ENCODE measurements at regions not wholly inside any gene's neighbourhood (a gene's known extent, or its start where the extent isn't known, plus 50 kb on each side); places are given as distances from the start of the nearest gene placed in this dataset.

- ChIA-PET POLR2A (no interaction called here), CTCF (interaction anchor here (0.6 kb wide), 1 partner anchor 262 kb away, joined by 3 read pairs; no protein-coding TSS in a partner anchor)
- no peaks in the 10 kb centered on the region for H4K20me1 ChIP-seq (ENCODE audit: insufficient read depth)
- H3K4me2 ChIP-seq, result no peak overlapping the region
- no peaks in the 10 kb centered on the region for H3K9me3 ChIP-seq
- no peak overlapping the region for H3K9ac ChIP-seq
- WGBS (ENCODE audit: low lambda C conversion rate), result 4% methylated on average over 1 of the region's 1 CpG
- H3F3A ChIP-seq (replicated peaks; ENCODE audit: insufficient read depth), result no peaks in the 10 kb centered on the region
- no peak for DNase-seq
- H3K4me3 ChIP-seq (ENCODE audit: low read depth in 2 of 2, low read length in 1 of 2), result no peak overlapping the region
- H3K4me1 ChIP-seq (ENCODE audit: control insufficient read depth in 1 of 2, insufficient read depth in 2 of 2, low read depth in 1 of 2, low read length in 1 of 2), result no peaks in the 10 kb centered on the region
- H3K9me2 ChIP-seq, result no peaks in the 10 kb centered on the region
- no peaks in the 10 kb centered on the region for H3K36me3 ChIP-seq (replicated peaks in 1 of 2; ENCODE audit: control insufficient read depth in 1 of 2, insufficient read depth in 2 of 2, low read length in 1 of 2)
- H3K27ac ChIP-seq (ENCODE audit: low read depth in 2 of 2, low read length in 1 of 2), result no peak overlapping the region
- H3K27me3 ChIP-seq (ENCODE audit: insufficient read depth), result no peaks in the 10 kb centered on the region
- TF ChIP-seq CTCF (IDR thresholded peaks at IDR 0.05), result peak; percentile 33; the same call in 1 of the 2 replicates
- no peak for TF ChIP-seq ZBTB33 (IDR thresholded peaks at IDR 0.05; ENCODE audit: borderline replicate concordance, low read depth)
- H3K79me2 ChIP-seq (ENCODE audit: insufficient read depth), result no peaks in the 10 kb centered on the region
- no peak overlapping the region for H2AFZ ChIP-seq (ENCODE audit: low read depth)
Measured at GRCh38 chrX:23079347-23079746, 79.6 kb downstream of the DDX53 start.

- TF ChIP-seq RFX5 (IDR thresholded peaks at IDR 0.05; ENCODE audit: low read length) (no peak), SMC3 (IDR thresholded peaks at IDR 0.05; ENCODE audit: low read depth, low read length) (no peak)
- CTCF ChIA-PET, result no interaction called here
- POLR2A ChIA-PET, result no interaction called here
Measured at GRCh38 chrX:23100826-23101225, 101.1 kb downstream of the DDX53 start.

GRCh38 chrX:23103546-23103945 lies 103.8 kb downstream of the DDX53 start:
- Histone ChIP-seq H4K20me1 (ENCODE audit: insufficient read depth) (no peaks in the 10 kb centered on the region), H3K4me2 (no peak overlapping the region), H3K9me2 (no peaks in the 10 kb centered on the region), H3K27ac (ENCODE audit: low read depth in 2 of 2, low read length in 1 of 2) (no peak overlapping the region), H3K4me3 (ENCODE audit: low read depth in 2 of 2, low read length in 1 of 2) (no peak overlapping the region), H3F3A (replicated peaks; ENCODE audit: insufficient read depth) (no peaks in the 10 kb centered on the region), H3K27me3 (ENCODE audit: insufficient read depth) (no peaks in the 10 kb centered on the region), H3K36me3 (replicated peaks in 1 of 2; ENCODE audit: control insufficient read depth in 1 of 2, insufficient read depth in 2 of 2, low read length in 1 of 2) (no peaks in the 10 kb centered on the region), H3K9ac (no peak overlapping the region), H3K79me2 (ENCODE audit: insufficient read depth) (no peaks in the 10 kb centered on the region), H3K4me1 (ENCODE audit: control insufficient read depth in 1 of 2, insufficient read depth in 2 of 2, low read depth in 1 of 2, low read length in 1 of 2) (no peaks in the 10 kb centered on the region), H3K9me3 (no peaks in the 10 kb centered on the region; the same call in 1 of the 2 replicates), H2AFZ (ENCODE audit: low read depth) (no peak overlapping the region)
- CTCF ChIA-PET, result no interaction called here
- POLR2A ChIA-PET, result no interaction called here
- no peak for DNase-seq
- WGBS (ENCODE audit: low lambda C conversion rate), result 24% methylated on average over 4 of the region's 4 CpGs
- no peak for TF ChIP-seq USF2 (IDR thresholded peaks at IDR 0.05; ENCODE audit: borderline replicate concordance, low read depth, low read length)
- TF ChIP-seq MXI1 (IDR thresholded peaks at IDR 0.05; ENCODE audit: low read depth, low read length), result no peak
- TF ChIP-seq PBX3 (IDR thresholded peaks at IDR 0.05), result no peak
- no peak for TF ChIP-seq FOSL2 (IDR thresholded peaks at IDR 0.05; ENCODE audit: borderline replicate concordance, low read depth)
- no peak for TF ChIP-seq TCF12 (IDR thresholded peaks at IDR 0.05)
- TF ChIP-seq SMC3 (IDR thresholded peaks at IDR 0.05; ENCODE audit: low read depth, low read length), result no peak
- TF ChIP-seq CHD2 (IDR thresholded peaks at IDR 0.05; ENCODE audit: low read length, partially characterized antibody), result no peak
- TF ChIP-seq EZH2phosphoT487 (IDR thresholded peaks at IDR 0.05; ENCODE audit: borderline replicate concordance, low read depth), result no peak
- TF ChIP-seq EP300 (IDR thresholded peaks at IDR 0.05; ENCODE audit: borderline replicate concordance in 1 of 2, low read depth in 1 of 2, low read length in 1 of 2), result no peak
- no peak for TF ChIP-seq USF1 (IDR thresholded peaks at IDR 0.05; ENCODE audit: borderline replicate concordance, low read depth)
- TF ChIP-seq YY1 (IDR thresholded peaks at IDR 0.05; ENCODE audit: low read depth), result no peak
- no peak for TF ChIP-seq TEAD4 (IDR thresholded peaks at IDR 0.05; ENCODE audit: borderline replicate concordance, insufficient read depth)
- TF ChIP-seq RXRA (IDR thresholded peaks at IDR 0.05; ENCODE audit: borderline replicate concordance, low read depth), result no peak

More at GRCh38 chrX:23100826-23101225, 101.1 kb downstream of the DDX53 start:
- Histone ChIP-seq H3F3A (replicated peaks; ENCODE audit: insufficient read depth) (no peaks in the 10 kb centered on the region), H3K9me2 (no peaks in the 10 kb centered on the region), H3K9me3 (no peaks in the 10 kb centered on the region; the same call in 1 of the 2 replicates), H4K20me1 (ENCODE audit: insufficient read depth) (no peaks in the 10 kb centered on the region), H3K27me3 (ENCODE audit: insufficient read depth) (no peaks in the 10 kb centered on the region), H3K4me2 (no peak overlapping the region), H2AFZ (ENCODE audit: low read depth) (no peak overlapping the region), H3K79me2 (ENCODE audit: insufficient read depth) (no peaks in the 10 kb centered on the region), H3K36me3 (replicated peaks in 1 of 2; ENCODE audit: control insufficient read depth in 1 of 2, insufficient read depth in 2 of 2, low read length in 1 of 2) (no peaks in the 10 kb centered on the region), H3K9ac (no peak overlapping the region), H3K27ac (ENCODE audit: low read depth in 2 of 2, low read length in 1 of 2) (no peak overlapping the region), H3K4me3 (ENCODE audit: low read depth in 2 of 2, low read length in 1 of 2) (no peak overlapping the region), H3K4me1 (ENCODE audit: control insufficient read depth in 1 of 2, insufficient read depth in 2 of 2, low read depth in 1 of 2, low read length in 1 of 2) (no peaks in the 10 kb centered on the region)
- DNase-seq, result no peak
- WGBS (ENCODE audit: low lambda C conversion rate), result 23% methylated on average over 6 of the region's 6 CpGs
